Smooth muscle cell (in vitro differentiated cells): ENCODE measurements at regions not wholly inside any gene's neighbourhood (a gene's known extent, or its start where the extent isn't known, plus 50 kb on each side); places are given as distances from the start of the nearest gene placed in this dataset.

Experiments
- DNase-seq: peaks from one replicate; lab custom pipeline; 2025; ENCODE audit not compliant: unreplicated experiment; lab: John Stamatoyannopoulos, UW
- H2AFZ ChIP-seq: fragments of 200-600 bp; sonication (generic); 2 replicates; pipeline ENCODE4 v1.6.0; 2016; ENCODE audit warnings: antibody characterized with exemption, low read depth, mild to moderate bottlenecking
- H3F3A ChIP-seq: fragments of 200-600 bp; sonication (generic); 2 replicates; pipeline ENCODE4 v1.6.0; 2017; ENCODE audit warnings: antibody characterized with exemption, low read depth
- H3K27ac ChIP-seq: fragments of 200-600 bp; sonication (generic); 2 replicates; pipeline ENCODE4 v1.5.1; 2016; ENCODE audit warnings: low read depth, mild to moderate bottlenecking
- H3K27me3 ChIP-seq: fragments of 200-600 bp; sonication (generic); 2 replicates; pipeline ENCODE4 v1.6.1; 2016; ENCODE audit warnings: low read depth, mild to moderate bottlenecking
- H3K36me3 ChIP-seq: fragments of 200-600 bp; sonication (generic); 2 replicates; pipeline ENCODE4 v1.5.1; 2016; ENCODE audit warnings: low read depth
- H3K4me1 ChIP-seq: fragments of 200-600 bp; sonication (generic); 2 replicates; pipeline ENCODE4 v1.5.1; 2016; ENCODE audit warnings: low read depth
- H3K4me2 ChIP-seq: fragments of 200-600 bp; sonication (generic); 2 replicates; pipeline ENCODE4 v1.6.0; 2016; ENCODE audit warnings: mild to moderate bottlenecking
- H3K4me3 ChIP-seq: fragments of 200-600 bp; sonication (generic); 2 replicates; pipeline ENCODE4 v1.5.1; 2016; ENCODE audit warnings: mild to moderate bottlenecking
- H3K79me2 ChIP-seq: fragments of 200-600 bp; sonication (generic); 2 replicates; pipeline ENCODE4 v1.6.0; 2016; ENCODE audit warnings: low read depth, mild to moderate bottlenecking
- H3K9ac ChIP-seq: fragments of 200-600 bp; sonication (generic); 2 replicates; pipeline ENCODE4 v1.6.0; 2016; ENCODE audit warnings: low read depth
- H3K9me3 ChIP-seq: fragments of 200-600 bp; sonication (generic); replicated peaks from 2 replicates; pipeline ENCODE4 v1.5.1; 2016; ENCODE audit warnings: low read depth
- H4K20me1 ChIP-seq: fragments of 200-600 bp; sonication (generic); 2 replicates; pipeline ENCODE4 v1.6.0; 2016; ENCODE audit warnings: low read depth
- CTCF ChIP-seq: fragments of 200-600 bp; sonication (generic); IDR thresholded peaks from 2 replicates; pipeline ENCODE4 v1.5.1; 2017; ENCODE audit warnings: borderline replicate concordance, mild to moderate bottlenecking, antibody characterized with exemption; ENCODE audit not compliant: insufficient read depth, poor library complexity, severe bottlenecking
- WGBS: methylation state at CpG from one replicate; pipeline ENCODE4 v1.1.7; 2016; ENCODE audit warnings: low lambda C conversion rate; 5-methylcytosine and 5-hydroxymethylcytosine counted together

- Histone ChIP-seq H3K4me2 (peak overlapping the region; percentile 34), H3F3A (no peaks in the 10 kb centered on the region), H3K9me3 (no peaks in the 10 kb centered on the region), H3K4me1 (peaks cover 7% of the 10 kb centered on the region), H3K27me3 (peaks cover 10% of the 10 kb centered on the region), H3K36me3 (no peaks in the 10 kb centered on the region), H3K79me2 (no peaks in the 10 kb centered on the region), H3K9ac (no peak overlapping the region), H2AFZ (no peak overlapping the region), H3K27ac (peak overlapping the region; percentile 1), H3K4me3 (no peak overlapping the region), H4K20me1 (no peaks in the 10 kb centered on the region)
- no peak for DNase-seq
- no peak for TF ChIP-seq CTCF
- WGBS, result 72% methylated on average over 6 of the region's 6 CpGs
Measured at GRCh38 chr4:26032142-26032541, 118.1 kb downstream of the SMIM20 start.

GRCh38 chr4:26032630-26033317 is 118.8 kb downstream of the SMIM20 start:
- Histone ChIP-seq H3K27me3 (peaks cover 10% of the 10 kb centered on the region), H3K9ac (no peak overlapping the region), H4K20me1 (no peaks in the 10 kb centered on the region), H3K27ac (peak overlapping the region; percentile 1), H3K4me3 (no peak overlapping the region), H3K4me1 (peaks cover 7% of the 10 kb centered on the region), H3K9me3 (no peaks in the 10 kb centered on the region), H3K4me2 (peak overlapping the region; percentile 34), H3K79me2 (no peaks in the 10 kb centered on the region), H3F3A (no peaks in the 10 kb centered on the region), H3K36me3 (no peaks in the 10 kb centered on the region), H2AFZ (no peak overlapping the region)
- 58% methylated on average over 7 of the region's 7 CpGs for WGBS
- no peak for TF ChIP-seq CTCF
- DNase-seq, result no peak

- peaks cover 7% of the 10 kb centered on the region for H3K4me1 ChIP-seq
Measured at GRCh38 chr4:26033389-26033788, 119.4 kb downstream of the SMIM20 start.

More at GRCh38 chr4:26033389-26033788, 119.4 kb downstream of the SMIM20 start:
- no peak overlapping the region for H3K4me3 ChIP-seq
- no peaks in the 10 kb centered on the region for H4K20me1 ChIP-seq
- TF ChIP-seq CTCF, result no peak
- DNase-seq, result no peak
- H3K27me3 ChIP-seq, result peaks cover 10% of the 10 kb centered on the region
- H3K36me3 ChIP-seq, result no peaks in the 10 kb centered on the region
- 93% methylated on average over 1 of the region's 1 CpG for WGBS
- no peaks in the 10 kb centered on the region for H3K9me3 ChIP-seq
- no peak overlapping the region for H2AFZ ChIP-seq
- H3F3A ChIP-seq, result no peaks in the 10 kb centered on the region
- H3K4me2 ChIP-seq, result no peak overlapping the region
- peak overlapping the region; percentile 1 for H3K27ac ChIP-seq
- no peaks in the 10 kb centered on the region for H3K79me2 ChIP-seq
- no peak overlapping the region for H3K9ac ChIP-seq
